NOMO-1 treated with DMSO at 0.1 percent for 48 hours (cell line): ENCODE measurements at regions not wholly inside any gene's neighbourhood (a gene's known extent, or its start where the extent isn't known, plus 50 kb on each side); places are given as distances from the start of the nearest gene placed in this dataset.

Experiments
- DNase-seq: peaks from one replicate; lab custom pipeline; 2025; ENCODE audit not compliant: unreplicated experiment; lab: John Stamatoyannopoulos, UW

GRCh38 chr11:70696564-70696963 lies 298.2 kb downstream of the CTTN start:
- no peak for DNase-seq

GRCh38 chr11:70697701-70698100 lies 299.4 kb downstream of the CTTN start:
- DNase-seq, result no peak

- no peak for DNase-seq
These were observed 300.5 kb downstream of the CTTN start for GRCh38 chr11:70698871-70699270.

GRCh38 chr11:70699294-70700221 lies 301.2 kb downstream of the CTTN start:
- DNase-seq, result no peak

- DNase-seq, result no peak
These were observed 302.1 kb downstream of the CTTN start for GRCh38 chr11:70700453-70700852.

- DNase-seq, result no peak
These were observed 302.5 kb downstream of the CTTN start for GRCh38 chr11:70700871-70701270.

- no peak for DNase-seq
These were observed 303.8 kb downstream of the CTTN start for GRCh38 chr11:70702040-70702648.

- no peak for DNase-seq
These were observed 305.1 kb downstream of the CTTN start for GRCh38 chr11:70703141-70704064.

- no peak for DNase-seq
These were observed 306.8 kb downstream of the CTTN start for GRCh38 chr11:70705097-70705496.

GRCh38 chr11:70705930-70706329 lies 307.6 kb downstream of the CTTN start:
- no peak for DNase-seq

- DNase-seq, result no peak
These were observed 309.5 kb downstream of the CTTN start for GRCh38 chr11:70707821-70708220.

- DNase-seq, result no peak
These were observed 311.3 kb downstream of the CTTN start for GRCh38 chr11:70709596-70709995.

GRCh38 chr11:70710192-70710591 lies 311.9 kb downstream of the CTTN start:
- DNase-seq, result no peak

GRCh38 chr11:70710601-70711000 lies 312.3 kb downstream of the CTTN start:
- no peak for DNase-seq

- no peak for DNase-seq
These were observed 313.0 kb downstream of the CTTN start for GRCh38 chr11:70711095-70711910.

- DNase-seq, result no peak
These were observed 313.5 kb downstream of the CTTN start for GRCh38 chr11:70711911-70712185.

- no peak for DNase-seq
These were observed 314.1 kb downstream of the CTTN start for GRCh38 chr11:70712471-70712870.

GRCh38 chr11:70713086-70713835 lies 314.9 kb downstream of the CTTN start:
- no peak for DNase-seq

GRCh38 chr11:70713988-70714665 lies 315.8 kb downstream of the CTTN start:
- no peak for DNase-seq
